ENCODE measurements at regions not wholly inside any gene's neighbourhood (a gene's known extent, or its start where the extent isn't known, plus 50 kb on each side); places are given as distances from the start of the nearest gene placed in this dataset.

DNA sequence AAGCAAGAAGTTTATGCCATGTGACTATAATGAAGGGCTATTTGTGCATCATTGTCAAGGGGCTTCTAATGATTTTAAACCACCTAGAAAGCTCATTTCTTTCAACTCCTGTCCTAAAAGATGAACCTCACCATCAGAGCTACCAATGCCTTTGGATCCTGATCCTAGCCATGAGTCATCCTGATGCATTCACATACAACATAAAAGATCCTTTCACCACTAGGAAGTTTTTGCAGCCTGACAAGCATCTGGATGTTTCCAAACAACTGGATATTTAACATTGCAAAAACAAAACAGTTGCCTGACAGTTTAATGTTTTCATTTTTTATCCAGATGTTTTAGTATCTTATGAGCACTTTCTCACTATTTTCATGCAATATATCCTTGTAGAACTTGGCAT is 425.3 kb downstream of the MBD2 start:
- no peaks in the 10 kb centered on the region for H3K4me1 ChIP-seq
- intact Hi-C loops (cut with DNase I) = no loop called here
- no peak for TF ChIP-seq POLR2A (IDR thresholded peaks at IDR 0.05)
- TF ChIP-seq, protein P1, sequence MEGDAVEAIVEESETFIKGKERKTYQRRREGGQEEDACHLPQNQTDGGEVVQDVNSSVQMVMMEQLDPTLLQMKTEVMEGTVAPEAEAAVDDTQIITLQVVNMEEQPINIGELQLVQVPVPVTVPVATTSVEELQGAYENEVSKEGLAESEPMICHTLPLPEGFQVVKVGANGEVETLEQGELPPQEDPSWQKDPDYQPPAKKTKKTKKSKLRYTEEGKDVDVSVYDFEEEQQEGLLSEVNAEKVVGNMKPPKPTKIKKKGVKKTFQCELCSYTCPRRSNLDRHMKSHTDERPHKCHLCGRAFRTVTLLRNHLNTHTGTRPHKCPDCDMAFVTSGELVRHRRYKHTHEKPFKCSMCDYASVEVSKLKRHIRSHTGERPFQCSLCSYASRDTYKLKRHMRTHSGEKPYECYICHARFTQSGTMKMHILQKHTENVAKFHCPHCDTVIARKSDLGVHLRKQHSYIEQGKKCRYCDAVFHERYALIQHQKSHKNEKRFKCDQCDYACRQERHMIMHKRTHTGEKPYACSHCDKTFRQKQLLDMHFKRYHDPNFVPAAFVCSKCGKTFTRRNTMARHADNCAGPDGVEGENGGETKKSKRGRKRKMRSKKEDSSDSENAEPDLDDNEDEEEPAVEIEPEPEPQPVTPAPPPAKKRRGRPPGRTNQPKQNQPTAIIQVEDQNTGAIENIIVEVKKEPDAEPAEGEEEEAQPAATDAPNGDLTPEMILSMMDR (IDR thresholded peaks at IDR 0.05) = no peak
- H3K9me3 ChIP-seq = no peaks in the 10 kb centered on the region
- H3K27ac ChIP-seq = no peak overlapping the region
- DNase-seq (no peak), ATAC-seq (no peak)
- H3K36me3 ChIP-seq = no peaks in the 10 kb centered on the region
- H3K27me3 ChIP-seq = no peaks in the 10 kb centered on the region
- no peak overlapping the region for H3K4me3 ChIP-seq

GRCh38 chr18:53798516-53798915 is 426.0 kb downstream of the MBD2 start:
- ATAC-seq = no peak
- H3K27ac ChIP-seq = no peak overlapping the region

DNA sequence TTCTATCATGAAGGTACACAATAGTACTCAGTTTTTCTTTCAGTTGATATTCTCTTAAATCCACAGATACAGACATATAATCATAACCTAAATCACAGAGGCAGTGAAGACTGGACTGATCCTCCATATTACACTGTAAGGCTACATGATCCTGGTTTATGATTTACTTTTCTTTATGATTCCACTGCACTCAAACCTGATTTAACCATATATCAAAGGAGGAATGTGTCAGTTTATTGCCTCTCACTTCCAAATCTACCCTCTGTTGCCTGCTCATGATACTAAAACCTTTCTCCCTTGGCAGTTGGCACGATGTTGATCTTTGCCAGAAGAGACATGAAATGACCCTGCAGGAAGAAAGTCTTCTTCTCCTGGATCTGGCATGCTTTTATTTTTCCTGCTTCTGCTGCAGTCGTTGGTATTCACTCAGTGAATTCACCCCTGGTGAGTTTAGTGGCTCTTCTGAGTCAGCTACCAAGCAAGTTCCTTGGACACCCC is 426.4 kb downstream of the MBD2 start:
- H3K4me3 ChIP-seq = no peak overlapping the region
- H3K9me3 ChIP-seq = no peaks in the 10 kb centered on the region
- ATAC-seq = no peak
- intact Hi-C loops (cut with DNase I) = no loop called here
- H3K36me3 ChIP-seq = no peaks in the 10 kb centered on the region
- no peak for TF ChIP-seq POLR2A (IDR thresholded peaks at IDR 0.05)
- TF ChIP-seq, protein P1 (IDR thresholded peaks at IDR 0.05) = no peak
- no peaks in the 10 kb centered on the region for H3K4me1 ChIP-seq
- DNase-seq = no peak
- no peak overlapping the region for H3K27ac ChIP-seq
- WGBS (ENCODE audit: insufficient coverage, low coverage, low lambda C conversion rate, missing lambda C conversion rate) = 43% methylated on average over 2 of the region's 2 CpGs
- H3K27me3 ChIP-seq = no peaks in the 10 kb centered on the region

More at GRCh38 chr18:53798516-53798915, 426.0 kb downstream of the MBD2 start:
- H3K9me3 ChIP-seq = no peaks in the 10 kb centered on the region
- no peak overlapping the region for H3K4me3 ChIP-seq
- DNase-seq = no peak
- no peak for TF ChIP-seq POLR2A (IDR thresholded peaks at IDR 0.05)
- TF ChIP-seq, protein P1 (IDR thresholded peaks at IDR 0.05) = no peak
- intact Hi-C loops (cut with DNase I) = no loop called here
- H3K36me3 ChIP-seq = no peaks in the 10 kb centered on the region
- no peaks in the 10 kb centered on the region for H3K27me3 ChIP-seq
- H3K4me1 ChIP-seq = no peaks in the 10 kb centered on the region
- 40% methylated on average over 1 of the region's 1 CpG for WGBS (ENCODE audit: insufficient coverage, low coverage, low lambda C conversion rate, missing lambda C conversion rate)

- intact Hi-C loops (cut with DNase I) = no loop called here
- Histone ChIP-seq H3K27ac (no peak overlapping the region), H3K9me3 (no peaks in the 10 kb centered on the region), H3K4me3 (no peak overlapping the region), H3K27me3 (no peaks in the 10 kb centered on the region), H3K36me3 (no peaks in the 10 kb centered on the region), H3K4me1 (no peaks in the 10 kb centered on the region)
- TF ChIP-seq, protein P1 (IDR thresholded peaks at IDR 0.05) = no peak
- no peak for TF ChIP-seq POLR2A (IDR thresholded peaks at IDR 0.05)
- WGBS (ENCODE audit: insufficient coverage, low coverage, low lambda C conversion rate, missing lambda C conversion rate) = 80% methylated on average over 1 of the region's 1 CpG
- ATAC-seq (peak in 1 of 4 donors; percentile 86), DNase-seq (no peak)
Measured at GRCh38 chr18:53796040-53796729, 428.3 kb downstream of the MBD2 start.

GRCh38 chr18:53795610-53796009 is 428.9 kb downstream of the MBD2 start:
- ATAC-seq (no peak), DNase-seq (no peak)
- H3K4me1 ChIP-seq = no peaks in the 10 kb centered on the region
- TF ChIP-seq, protein P1 (IDR thresholded peaks at IDR 0.05) = no peak
- TF ChIP-seq POLR2A (IDR thresholded peaks at IDR 0.05) = no peak
- no peaks in the 10 kb centered on the region for H3K36me3 ChIP-seq
- no peaks in the 10 kb centered on the region for H3K27me3 ChIP-seq
- intact Hi-C loops (cut with DNase I) = no loop called here
- H3K27ac ChIP-seq = no peak overlapping the region
- H3K9me3 ChIP-seq = no peaks in the 10 kb centered on the region
- H3K4me3 ChIP-seq = no peak overlapping the region
